NB4 (cell line): ENCODE measurements at regions not wholly inside any gene's neighbourhood (a gene's known extent, or its start where the extent isn't known, plus 50 kb on each side); places are given as distances from the start of the nearest gene placed in this dataset.

Experiments used
- CTCF ChIP-seq: IDR thresholded peaks from one replicate; pipeline ENCODE4 v1.5.1; 2012; ENCODE audit warnings: low read depth, low read length
- MAX ChIP-seq: IDR thresholded peaks from 2 replicates; pipeline ENCODE4 v1.6.1; 2011; ENCODE audit warnings: low read depth, low read length
- MYC ChIP-seq: IDR thresholded peaks from 2 replicates; pipeline ENCODE4 v1.6.1; 2011; ENCODE audit warnings: low read depth, low read length
- POLR2A ChIP-seq: IDR thresholded peaks from 2 replicates; pipeline ENCODE4 v1.6.1; 2011; ENCODE audit warnings: mild to moderate bottlenecking; ENCODE audit not compliant: insufficient read length; ENCODE audit errors: extremely low read depth

GRCh38 chr1:185600641-185601040 is 133.6 kb upstream of the HMCN1 start:
- no peak for TF ChIP-seq CTCF
- no peak for TF ChIP-seq POLR2A
- no peak for TF ChIP-seq MYC
- no peak for TF ChIP-seq MAX
